NCI-H526 (cell line): ENCODE measurements at regions not wholly inside any gene's neighbourhood (a gene's known extent, or its start where the extent isn't known, plus 50 kb on each side); places are given as distances from the start of the nearest gene placed in this dataset.
"Not testable (repeated sequence)": the region's sequence is repeated elsewhere in the genome, so short reads cannot be mapped to it uniquely, and the experiment has no call there.

Experiments used
- DNase-seq, 2 experiments: peaks; one replicate each; lab custom pipeline; 2025; lab: John Stamatoyannopoulos, UW

GRCh38 chr4:79850626-79851025 lies 222.4 kb downstream of the ANTXR2 start:
- DNase-seq = no peak

GRCh38 chr4:79848329-79848728 lies 224.7 kb downstream of the ANTXR2 start:
- DNase-seq = no peak

- no peak for DNase-seq
Observed at GRCh38 chr4:79847411-79847810, 225.6 kb downstream of the ANTXR2 start.

- DNase-seq = no peak
Observed at GRCh38 chr4:79842162-79842561, 230.9 kb downstream of the ANTXR2 start.

GRCh38 chr4:79833857-79834256 lies 239.2 kb downstream of the ANTXR2 start:
- DNase-seq = no peak

GRCh38 chr4:79831701-79832514 lies 241.1 kb downstream of the ANTXR2 start:
- no peak for DNase-seq

GRCh38 chr4:79831119-79831528 lies 241.9 kb downstream of the ANTXR2 start:
- no peak for DNase-seq

GRCh38 chr4:79827283-79827682 lies 245.7 kb downstream of the ANTXR2 start:
- DNase-seq = no peak

- DNase-seq = no peak
Observed at GRCh38 chr4:79823148-79823763, 249.8 kb downstream of the ANTXR2 start.

- no peak for DNase-seq
Observed at GRCh38 chr4:79820427-79820826, 252.6 kb downstream of the ANTXR2 start.

GRCh38 chr4:79807933-79808332 lies 265.1 kb downstream of the ANTXR2 start:
- DNase-seq = not testable (repeated sequence)

- no peak for DNase-seq
Observed at GRCh38 chr4:79798047-79798446, 275.0 kb downstream of the ANTXR2 start.

GRCh38 chr4:79796948-79797347 lies 276.1 kb downstream of the ANTXR2 start:
- no peak for DNase-seq

- no peak for DNase-seq
Observed at GRCh38 chr4:79788884-79789283, 284.1 kb downstream of the ANTXR2 start.

GRCh38 chr4:79780129-79780528 lies 292.9 kb downstream of the ANTXR2 start:
- DNase-seq = no peak

GRCh38 chr4:79772510-79772909 lies 300.5 kb downstream of the ANTXR2 start:
- no peak for DNase-seq

GRCh38 chr4:79764120-79764519 lies 308.9 kb downstream of the ANTXR2 start:
- no peak for DNase-seq

- no peak for DNase-seq
Observed at GRCh38 chr4:79763486-79764075, 309.4 kb downstream of the ANTXR2 start.

GRCh38 chr4:79759793-79760192 lies 313.2 kb downstream of the ANTXR2 start:
- no peak for DNase-seq

GRCh38 chr4:79757600-79757999 lies 315.4 kb downstream of the ANTXR2 start:
- no peak for DNase-seq

- DNase-seq = no peak
Observed at GRCh38 chr4:79756140-79756895, 316.7 kb downstream of the ANTXR2 start.

- no peak for DNase-seq
Observed at GRCh38 chr4:79748835-79749234, 324.2 kb downstream of the ANTXR2 start.
